ENCODE measurements at regions not wholly inside any gene's neighbourhood (a gene's known extent, or its start where the extent isn't known, plus 50 kb on each side); places are given as distances from the start of the nearest gene placed in this dataset.

DNA sequence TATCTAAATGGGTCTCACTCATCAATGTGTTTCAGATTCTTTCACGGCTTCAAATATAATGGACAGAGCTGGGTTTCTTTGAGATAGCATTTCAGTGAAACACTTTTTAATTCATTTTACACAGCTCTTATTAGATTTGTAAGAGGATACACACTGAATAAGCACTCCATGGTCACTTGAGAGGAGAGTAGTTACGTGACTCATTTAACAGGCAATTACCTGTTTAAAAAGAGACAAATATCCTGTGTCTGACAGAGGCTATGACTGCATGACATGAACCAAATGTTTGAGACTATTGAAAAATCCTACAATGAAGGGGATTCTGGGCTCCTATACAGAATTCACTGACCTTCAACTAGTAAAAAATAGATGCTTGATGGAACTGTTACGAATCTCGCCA lies 786.9 kb downstream of the EPHA4 start:
- TF ChIP-seq, protein P1, sequence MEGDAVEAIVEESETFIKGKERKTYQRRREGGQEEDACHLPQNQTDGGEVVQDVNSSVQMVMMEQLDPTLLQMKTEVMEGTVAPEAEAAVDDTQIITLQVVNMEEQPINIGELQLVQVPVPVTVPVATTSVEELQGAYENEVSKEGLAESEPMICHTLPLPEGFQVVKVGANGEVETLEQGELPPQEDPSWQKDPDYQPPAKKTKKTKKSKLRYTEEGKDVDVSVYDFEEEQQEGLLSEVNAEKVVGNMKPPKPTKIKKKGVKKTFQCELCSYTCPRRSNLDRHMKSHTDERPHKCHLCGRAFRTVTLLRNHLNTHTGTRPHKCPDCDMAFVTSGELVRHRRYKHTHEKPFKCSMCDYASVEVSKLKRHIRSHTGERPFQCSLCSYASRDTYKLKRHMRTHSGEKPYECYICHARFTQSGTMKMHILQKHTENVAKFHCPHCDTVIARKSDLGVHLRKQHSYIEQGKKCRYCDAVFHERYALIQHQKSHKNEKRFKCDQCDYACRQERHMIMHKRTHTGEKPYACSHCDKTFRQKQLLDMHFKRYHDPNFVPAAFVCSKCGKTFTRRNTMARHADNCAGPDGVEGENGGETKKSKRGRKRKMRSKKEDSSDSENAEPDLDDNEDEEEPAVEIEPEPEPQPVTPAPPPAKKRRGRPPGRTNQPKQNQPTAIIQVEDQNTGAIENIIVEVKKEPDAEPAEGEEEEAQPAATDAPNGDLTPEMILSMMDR (IDR thresholded peaks at IDR 0.05; ENCODE audit: insufficient read depth, low read depth, low read length): no peak
- no peak for TF ChIP-seq EZH2 (IDR thresholded peaks at IDR 0.05; ENCODE audit: insufficient read depth, low read length)
